ENCODE measurements at regions not wholly inside any gene's neighbourhood (a gene's known extent, or its start where the extent isn't known, plus 50 kb on each side); places are given as distances from the start of the nearest gene placed in this dataset.

DNA sequence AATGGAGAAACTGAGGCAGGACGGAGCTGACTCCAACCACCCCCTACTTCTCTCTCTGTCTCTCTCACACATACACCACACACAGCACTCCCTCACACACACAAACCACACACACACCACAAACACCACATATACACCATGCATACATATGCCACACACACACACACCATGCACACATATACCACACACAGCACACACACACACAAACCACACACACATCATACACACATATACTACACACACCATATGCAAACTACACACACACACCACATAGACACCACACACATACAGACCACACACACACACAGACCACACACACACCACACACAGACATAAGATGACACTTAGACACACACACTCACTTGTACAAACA is 94.3 kb downstream of the RIPK4 start:
- DNase-seq (ENCODE audit: extremely low spot score in 2 of 2) = no peak
- peaks cover 2% of the 10 kb centered on the region for H3K4me1 ChIP-seq
- intact Hi-C loops (cut with DNase I) = no loop called here
- no peak overlapping the region for H3K27ac ChIP-seq
- no peaks in the 10 kb centered on the region for H3K9me3 ChIP-seq
- no peaks in the 10 kb centered on the region for H3K27me3 ChIP-seq
- H3K36me3 ChIP-seq = no peaks in the 10 kb centered on the region
- no peak overlapping the region for H3K4me3 ChIP-seq
- TF ChIP-seq POLR2A (IDR thresholded peaks at IDR 0.05) = no peak
- no peak for TF ChIP-seq POLR2AphosphoS5 (IDR thresholded peaks at IDR 0.05; ENCODE audit: insufficient read depth in 1 of 2, low read depth in 1 of 2)

DNA sequence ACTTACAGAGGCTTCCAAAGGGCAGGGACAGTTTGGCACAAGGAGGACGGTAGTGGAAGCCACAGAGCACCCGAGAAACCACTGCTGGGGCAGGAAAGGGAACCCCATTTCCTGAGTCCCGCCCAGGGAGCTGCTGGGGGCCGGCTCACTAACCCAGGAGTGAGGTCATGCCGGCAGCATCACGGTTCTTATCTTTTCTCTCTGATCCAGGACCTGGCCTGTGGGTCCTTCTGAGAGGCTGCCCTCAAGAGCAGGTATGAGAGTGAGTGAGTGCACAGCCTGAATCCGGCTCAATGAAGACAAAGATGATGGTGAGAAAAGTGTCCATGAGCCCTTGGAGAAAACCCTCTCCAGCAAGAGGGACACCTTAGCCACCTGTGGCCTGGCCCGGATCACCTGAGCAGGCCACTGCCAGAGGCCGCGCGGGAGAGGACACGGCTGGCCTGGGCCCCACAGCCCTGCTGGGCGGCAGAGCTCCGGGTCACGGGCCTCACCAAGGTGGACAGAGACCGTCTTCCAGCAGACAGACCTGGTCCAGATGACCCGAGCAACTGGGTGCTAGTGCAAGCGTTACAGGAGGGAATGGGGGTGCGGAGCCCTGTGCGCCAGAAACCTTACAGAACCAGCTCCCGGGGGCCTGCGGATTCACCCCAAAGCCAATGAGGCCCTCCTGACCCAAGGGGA is 94.9 kb downstream of the RIPK4 start:
- no peak for DNase-seq (ENCODE audit: extremely low spot score in 2 of 2)
- Histone ChIP-seq H3K4me1 (no peaks in the 10 kb centered on the region), H3K4me3 (no peak overlapping the region), H3K36me3 (no peaks in the 10 kb centered on the region), H3K27me3 (no peaks in the 10 kb centered on the region), H3K27ac (no peak overlapping the region), H3K9me3 (no peaks in the 10 kb centered on the region)
- TF ChIP-seq, protein P1, sequence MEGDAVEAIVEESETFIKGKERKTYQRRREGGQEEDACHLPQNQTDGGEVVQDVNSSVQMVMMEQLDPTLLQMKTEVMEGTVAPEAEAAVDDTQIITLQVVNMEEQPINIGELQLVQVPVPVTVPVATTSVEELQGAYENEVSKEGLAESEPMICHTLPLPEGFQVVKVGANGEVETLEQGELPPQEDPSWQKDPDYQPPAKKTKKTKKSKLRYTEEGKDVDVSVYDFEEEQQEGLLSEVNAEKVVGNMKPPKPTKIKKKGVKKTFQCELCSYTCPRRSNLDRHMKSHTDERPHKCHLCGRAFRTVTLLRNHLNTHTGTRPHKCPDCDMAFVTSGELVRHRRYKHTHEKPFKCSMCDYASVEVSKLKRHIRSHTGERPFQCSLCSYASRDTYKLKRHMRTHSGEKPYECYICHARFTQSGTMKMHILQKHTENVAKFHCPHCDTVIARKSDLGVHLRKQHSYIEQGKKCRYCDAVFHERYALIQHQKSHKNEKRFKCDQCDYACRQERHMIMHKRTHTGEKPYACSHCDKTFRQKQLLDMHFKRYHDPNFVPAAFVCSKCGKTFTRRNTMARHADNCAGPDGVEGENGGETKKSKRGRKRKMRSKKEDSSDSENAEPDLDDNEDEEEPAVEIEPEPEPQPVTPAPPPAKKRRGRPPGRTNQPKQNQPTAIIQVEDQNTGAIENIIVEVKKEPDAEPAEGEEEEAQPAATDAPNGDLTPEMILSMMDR (IDR thresholded peaks at IDR 0.05) = no peak
- TF ChIP-seq POLR2A (IDR thresholded peaks at IDR 0.05) (no peak), POLR2AphosphoS5 (IDR thresholded peaks at IDR 0.05; ENCODE audit: insufficient read depth in 1 of 2, low read depth in 1 of 2) (no peak)
- intact Hi-C loops (cut with DNase I) = no loop called here

DNA sequence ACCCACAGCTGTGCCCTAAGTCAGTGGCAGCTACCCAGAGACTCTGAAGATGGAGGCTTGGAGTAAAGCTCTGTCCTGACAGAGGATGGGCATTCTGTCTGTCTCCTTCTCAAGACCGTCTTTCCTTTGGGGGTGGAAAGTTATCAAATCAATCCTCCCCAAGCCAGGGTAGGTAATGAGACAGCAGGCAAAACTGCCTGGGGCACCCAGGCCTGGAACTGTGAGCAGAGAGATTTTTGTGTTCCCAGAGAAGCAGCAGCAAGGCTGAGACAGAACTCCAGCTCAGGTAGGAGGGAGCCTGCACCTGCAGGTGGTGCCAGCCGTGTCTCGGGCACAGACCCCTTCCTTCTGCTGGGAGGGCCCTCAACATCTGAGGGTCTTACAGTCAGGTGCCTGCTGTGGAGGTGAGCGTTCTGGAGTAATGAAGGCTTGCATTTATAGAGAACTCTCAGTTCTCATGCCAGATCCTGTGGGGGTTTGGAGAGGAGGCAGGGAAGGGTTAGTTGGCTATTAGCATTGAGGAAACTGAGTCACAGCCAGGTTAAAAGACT is 95.6 kb downstream of the RIPK4 start:
- intact Hi-C loops (cut with DNase I) = no loop called here
- H3K4me3 ChIP-seq = no peak overlapping the region

DNA sequence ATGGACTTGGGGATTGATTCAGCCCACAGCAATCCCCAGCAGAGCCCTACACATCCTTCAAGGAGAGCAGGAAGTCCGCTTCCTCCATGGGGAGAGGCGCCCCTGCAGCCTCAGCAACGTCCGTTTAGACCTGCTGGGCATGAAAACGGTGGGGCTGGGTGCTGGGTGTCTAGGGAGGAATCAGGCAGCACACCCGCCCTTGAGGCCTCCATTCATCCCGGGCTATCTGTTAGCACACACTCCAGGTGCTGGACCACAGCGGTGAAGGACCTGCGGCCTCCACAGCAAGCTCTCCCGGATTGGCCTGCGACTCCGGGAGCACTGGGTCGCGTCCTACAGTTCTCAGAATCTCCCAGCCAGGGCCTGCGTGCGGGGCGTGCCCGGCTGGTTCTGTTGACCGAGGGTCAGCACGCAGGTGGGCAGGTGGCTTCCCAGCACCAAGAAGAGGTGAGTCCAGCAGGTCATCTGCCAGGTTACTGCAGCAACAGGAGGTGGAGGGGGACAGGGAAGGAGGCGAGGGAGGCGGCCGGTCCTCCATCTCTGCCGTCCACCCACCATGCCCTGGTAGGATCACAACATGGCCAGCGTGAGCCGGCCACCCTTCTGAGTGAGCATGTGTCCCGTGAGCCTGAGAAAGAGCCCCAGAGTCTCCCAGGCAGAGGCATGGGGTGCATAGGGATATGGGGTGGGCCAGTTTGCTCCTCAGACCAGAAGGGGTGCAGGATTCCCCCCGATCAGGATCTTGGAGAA is 96.6 kb downstream of the RIPK4 start:
- intact Hi-C loops (cut with DNase I) = no loop called here
- DNase-seq (ENCODE audit: extremely low spot score in 2 of 2) = no peak
- TF ChIP-seq POLR2AphosphoS5 (IDR thresholded peaks at IDR 0.05; ENCODE audit: insufficient read depth in 1 of 2, low read depth in 1 of 2) (no peak), POLR2A (IDR thresholded peaks at IDR 0.05) (no peak)
- TF ChIP-seq, protein P1 (IDR thresholded peaks at IDR 0.05) = no peak
- Histone ChIP-seq H3K27ac (no peak overlapping the region), H3K36me3 (no peaks in the 10 kb centered on the region), H3K9me3 (no peaks in the 10 kb centered on the region), H3K4me1 (peaks cover 10% of the 10 kb centered on the region), H3K4me3 (no peak overlapping the region), H3K27me3 (no peaks in the 10 kb centered on the region)

More for the DNA sequence above, 95.6 kb downstream of the RIPK4 start:
- H3K36me3 ChIP-seq = no peaks in the 10 kb centered on the region
- TF ChIP-seq, protein P1 (IDR thresholded peaks at IDR 0.05) = no peak
- TF ChIP-seq POLR2AphosphoS5 (IDR thresholded peaks at IDR 0.05; ENCODE audit: insufficient read depth in 1 of 2, low read depth in 1 of 2) (no peak), POLR2A (IDR thresholded peaks at IDR 0.05) (no peak)
- H3K4me1 ChIP-seq = no peaks in the 10 kb centered on the region
- H3K27me3 ChIP-seq = no peaks in the 10 kb centered on the region
- H3K27ac ChIP-seq = no peak overlapping the region
- no peaks in the 10 kb centered on the region for H3K9me3 ChIP-seq
- no peak for DNase-seq (ENCODE audit: extremely low spot score in 2 of 2)

DNA sequence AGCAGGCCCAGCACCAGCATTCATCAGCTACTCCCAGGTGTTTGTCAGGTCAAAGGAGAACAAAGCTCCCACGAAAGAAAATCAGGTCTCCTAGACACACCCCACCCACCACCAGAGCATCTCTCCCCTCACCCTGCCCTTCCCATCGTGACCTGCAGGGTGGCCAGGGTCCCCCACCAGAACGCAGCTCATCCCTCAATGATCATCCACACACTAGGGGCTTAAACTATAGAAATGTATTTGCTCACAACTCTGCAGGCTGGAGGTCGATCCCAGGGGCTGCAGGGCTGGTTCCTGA is 97.4 kb downstream of the RIPK4 start:
- intact Hi-C loops (cut with DNase I) = no loop called here
- Histone ChIP-seq H3K27me3 (no peaks in the 10 kb centered on the region), H3K4me3 (no peak overlapping the region), H3K4me1 (peaks cover 17% of the 10 kb centered on the region), H3K27ac (no peak overlapping the region), H3K36me3 (no peaks in the 10 kb centered on the region), H3K9me3 (no peaks in the 10 kb centered on the region)
- no peak for DNase-seq (ENCODE audit: extremely low spot score in 2 of 2)
- TF ChIP-seq POLR2AphosphoS5 (IDR thresholded peaks at IDR 0.05; ENCODE audit: insufficient read depth in 1 of 2, low read depth in 1 of 2) (no peak), POLR2A (IDR thresholded peaks at IDR 0.05) (no peak)
- TF ChIP-seq, protein P1 (IDR thresholded peaks at IDR 0.05) = no peak

All from vagina (tissue), 2 donors.